ENCODE measurements at regions not wholly inside any gene's neighbourhood (a gene's known extent, or its start where the extent isn't known, plus 50 kb on each side); places are given as distances from the start of the nearest gene placed in this dataset.

GRCh38 chr3:55270976-55271375 is 216.1 kb downstream of the WNT5A start:
- TF ChIP-seq EZH2 (IDR thresholded peaks at IDR 0.05) = no peak
- no peak for TF ChIP-seq POLR2AphosphoS5 (IDR thresholded peaks at IDR 0.05; ENCODE audit: borderline replicate concordance, low read depth, low read length)
- no peak for TF ChIP-seq FOXP2 (optimal IDR thresholded peaks at IDR 0.05; ENCODE audit: control extremely low read depth, extremely low read length, insufficient read depth)

All from SK-N-MC (cell line).